ENCODE measurements at regions not wholly inside any gene's neighbourhood (a gene's known extent, or its start where the extent isn't known, plus 50 kb on each side); places are given as distances from the start of the nearest gene placed in this dataset.

- TF ChIP-seq FOXK2 (IDR thresholded peaks at IDR 0.05) = no peak
- TF ChIP-seq NFRKB (IDR thresholded peaks at IDR 0.05) = no peak
- TF ChIP-seq BHLHE40 (IDR thresholded peaks at IDR 0.05; ENCODE audit: borderline replicate concordance) = no peak
- no peak for TF ChIP-seq SP1 (IDR thresholded peaks at IDR 0.05)
- TF ChIP-seq FOXM1 (IDR thresholded peaks at IDR 0.05; ENCODE audit: borderline replicate concordance) = no peak
Observed at GRCh38 chr12:115251727-115252126, 567.8 kb upstream of the TBX3 start.
